Right lobe of liver (tissue), 4 donors: ENCODE measurements at regions not wholly inside any gene's neighbourhood (a gene's known extent, or its start where the extent isn't known, plus 50 kb on each side); places are given as distances from the start of the nearest gene placed in this dataset.

Experiments
- CTCF ChIP-seq, 4 donors: fragments of 200-600 bp in 3 of 4; fragments of 450-650 bp in 1 of 4; IDR thresholded peaks; one replicate each; pipeline versions ENCODE4 v1.5.1 to v1.8.0; 2016 to 2022; ENCODE audit warnings: antibody characterized with exemption in 4 of 4, mild to moderate bottlenecking in 2 of 4
- POLR2A ChIP-seq: fragments of 450-650 bp; IDR thresholded peaks from one replicate; pipeline ENCODE4 v1.6.1; 2017; ENCODE audit warnings: antibody characterized with exemption, mild to moderate bottlenecking
- donor health status: DM: no; HTN: no; CAD: no.
- donor health status: DM: no; HTN: no; CAD: no.
- donor health status: DM: no; HTN: yes; CAD: no.

- TF ChIP-seq CTCF (IDR thresholded peaks at IDR 0.05) (no peak), POLR2A (no peak)
Measured at GRCh38 chr16:64305663-64306062, 816.2 kb downstream of the CDH11 start.
